SK-N-SH treated with all-trans-retinoic acid at 6 μM for 48 hours (cell line): ENCODE measurements at regions not wholly inside any gene's neighbourhood (a gene's known extent, or its start where the extent isn't known, plus 50 kb on each side); places are given as distances from the start of the nearest gene placed in this dataset.

Experiments used
- ATAC-seq: fragments of 200-7000 bp; cut with Tn5 transposase; 3 replicates; pipeline ENCODE4 v1.9.1; 2020; ENCODE audit warnings: mild to moderate bottlenecking, moderate library complexity
- BACH2 ChIP-seq: fragments of 250-450 bp; sonication (Bioruptor Pico); IDR thresholded peaks from 2 replicates; pipeline ENCODE4 v1.9.0; 2021; ENCODE audit warnings: mild to moderate bottlenecking, borderline replicate concordance
- CSDC2 ChIP-seq: fragments of 250-450 bp; sonication (Bioruptor Pico); IDR thresholded peaks from 2 replicates; pipeline ENCODE4 v1.5.0; 2020; ENCODE audit warnings: mild to moderate bottlenecking, moderate library complexity
- CSRNP3 ChIP-seq: fragments of 250-450 bp; sonication (Bioruptor Pico); IDR thresholded peaks from 2 replicates; pipeline ENCODE4 v1.5.1; 2021; ENCODE audit warnings: mild to moderate bottlenecking, moderate library complexity
- ESRRG ChIP-seq: fragments of 250-450 bp; sonication (Bioruptor Pico); IDR thresholded peaks from 2 replicates; pipeline ENCODE4 v1.6.1; 2021; ENCODE audit warnings: mild to moderate bottlenecking
- GLIS3 ChIP-seq: fragments of 250-450 bp; sonication (Bioruptor Pico); IDR thresholded peaks from 2 replicates; pipeline ENCODE4 v1.5.0; 2020; ENCODE audit warnings: mild to moderate bottlenecking, moderate library complexity
- ISL1 ChIP-seq: fragments of 250-450 bp; sonication (Bioruptor Pico); IDR thresholded peaks from 2 replicates; pipeline ENCODE4 v2.1.2; 2022; ENCODE audit warnings: mild to moderate bottlenecking, moderate library complexity
- PATZ1 ChIP-seq: fragments of 250-450 bp; sonication (Bioruptor Pico); IDR thresholded peaks from 2 replicates; pipeline ENCODE4 v1.8.0; 2020; ENCODE audit warnings: mild to moderate bottlenecking, moderate library complexity, borderline replicate concordance
- POU6F1 ChIP-seq: fragments of 250-450 bp; sonication (Bioruptor Pico); IDR thresholded peaks from 2 replicates; pipeline ENCODE4 v1.8.0; 2021; ENCODE audit warnings: low read depth, mild to moderate bottlenecking, moderate library complexity, borderline replicate concordance
- PPARA ChIP-seq: fragments of 250-450 bp; sonication (Bioruptor Pico); IDR thresholded peaks from 2 replicates; pipeline ENCODE4 v1.5.0; 2020; ENCODE audit warnings: mild to moderate bottlenecking, borderline replicate concordance
- RARB ChIP-seq: fragments of 250-450 bp; sonication (Bioruptor Pico); IDR thresholded peaks from 2 replicates; pipeline ENCODE4 v1.8.0; 2021; ENCODE audit warnings: mild to moderate bottlenecking, moderate library complexity
- SNAI2 ChIP-seq: fragments of 250-450 bp; sonication (Bioruptor Pico); IDR thresholded peaks from 2 replicates; pipeline ENCODE4 v1.5.0; 2020; ENCODE audit warnings: mild to moderate bottlenecking, moderate library complexity
- TCF4 ChIP-seq: fragments of 250-450 bp; sonication (Bioruptor Pico); IDR thresholded peaks from 2 replicates; pipeline ENCODE4 v1.8.0; 2021; ENCODE audit warnings: mild to moderate bottlenecking, moderate library complexity, borderline replicate concordance
- TOX ChIP-seq: fragments of 250-450 bp; sonication (Bioruptor Pico); IDR thresholded peaks from 2 replicates; pipeline ENCODE4 v1.8.0; 2021; ENCODE audit warnings: mild to moderate bottlenecking, moderate library complexity, borderline replicate concordance
- ZC3H10 ChIP-seq: fragments of 250-450 bp; sonication (Bioruptor Pico); IDR thresholded peaks from 2 replicates; pipeline ENCODE4 v1.5.1; 2021; ENCODE audit warnings: mild to moderate bottlenecking, moderate library complexity
- ZFP3 ChIP-seq: fragments of 250-450 bp; sonication (Bioruptor Pico); IDR thresholded peaks from 2 replicates; pipeline ENCODE4 v1.5.0; 2020; ENCODE audit warnings: mild to moderate bottlenecking, moderate library complexity
- ZFP30 ChIP-seq: fragments of 450-650 bp; formaldehyde crosslinking; IDR thresholded peaks from 2 replicates; pipeline ENCODE4 v1.5.0; 2022; ENCODE audit warnings: mild to moderate bottlenecking, moderate library complexity
- ZNF565 ChIP-seq: fragments of 450-650 bp; formaldehyde crosslinking; conservative IDR thresholded peaks from 2 replicates; pipeline ENCODE4 v1.5.0; 2020; ENCODE audit warnings: low read depth, mild to moderate bottlenecking, moderate library complexity
- ZNF70 ChIP-seq: fragments of 450-650 bp; formaldehyde crosslinking; IDR thresholded peaks from 2 replicates; pipeline ENCODE4 v1.5.0; 2020; ENCODE audit warnings: mild to moderate bottlenecking, moderate library complexity
- ZNF8 ChIP-seq: fragments of 450-650 bp; formaldehyde crosslinking; IDR thresholded peaks from 2 replicates; pipeline ENCODE4 v1.5.0; 2020; ENCODE audit warnings: mild to moderate bottlenecking, moderate library complexity
- TF ChIP-seq, protein P1 (sequence below): fragments of 250-450 bp; sonication (Bioruptor Pico); IDR thresholded peaks from 2 replicates; pipeline ENCODE4 v1.5.0; 2020; ENCODE audit warnings: mild to moderate bottlenecking, moderate library complexity

- TF ChIP-seq ZFP3 (CRISPR knock-in tag) (no peak), TCF4 (CRISPR knock-in tag) (no peak), PATZ1 (no peak), CSDC2 (CRISPR knock-in tag) (no peak)
Observed at GRCh38 chr3:95627697-95628096, 1186.7 kb upstream of the EPHA6 start (continued).

GRCh38 chr3:95629802-95630201, 1184.6 kb upstream of the EPHA6 start:
- no peak for TF ChIP-seq ZFP30 (CRISPR knock-in tag)
- TF ChIP-seq TCF4 (CRISPR knock-in tag): no peak
- no peak for TF ChIP-seq CSRNP3 (CRISPR knock-in tag)
- TF ChIP-seq ESRRG: no peak
- no peak for TF ChIP-seq ZNF70 (CRISPR knock-in tag)
- TF ChIP-seq ISL1: no peak
- TF ChIP-seq ZNF8: no peak
- TF ChIP-seq ZC3H10 (CRISPR knock-in tag): no peak
- no peak for TF ChIP-seq SNAI2 (CRISPR knock-in tag)
- TF ChIP-seq PATZ1: no peak
- no peak for TF ChIP-seq ZNF565 (CRISPR knock-in tag)
- TF ChIP-seq PPARA (CRISPR knock-in tag): no peak
- no peak for TF ChIP-seq POU6F1 (CRISPR knock-in tag)
- no peak for TF ChIP-seq CSDC2 (CRISPR knock-in tag)
- TF ChIP-seq RARB: no peak
- TF ChIP-seq GLIS3 (CRISPR knock-in tag): no peak
- TF ChIP-seq TOX (CRISPR knock-in tag): no peak

GRCh38 chr3:95645291-95645690, 1169.1 kb upstream of the EPHA6 start:
- TF ChIP-seq, protein P1, sequence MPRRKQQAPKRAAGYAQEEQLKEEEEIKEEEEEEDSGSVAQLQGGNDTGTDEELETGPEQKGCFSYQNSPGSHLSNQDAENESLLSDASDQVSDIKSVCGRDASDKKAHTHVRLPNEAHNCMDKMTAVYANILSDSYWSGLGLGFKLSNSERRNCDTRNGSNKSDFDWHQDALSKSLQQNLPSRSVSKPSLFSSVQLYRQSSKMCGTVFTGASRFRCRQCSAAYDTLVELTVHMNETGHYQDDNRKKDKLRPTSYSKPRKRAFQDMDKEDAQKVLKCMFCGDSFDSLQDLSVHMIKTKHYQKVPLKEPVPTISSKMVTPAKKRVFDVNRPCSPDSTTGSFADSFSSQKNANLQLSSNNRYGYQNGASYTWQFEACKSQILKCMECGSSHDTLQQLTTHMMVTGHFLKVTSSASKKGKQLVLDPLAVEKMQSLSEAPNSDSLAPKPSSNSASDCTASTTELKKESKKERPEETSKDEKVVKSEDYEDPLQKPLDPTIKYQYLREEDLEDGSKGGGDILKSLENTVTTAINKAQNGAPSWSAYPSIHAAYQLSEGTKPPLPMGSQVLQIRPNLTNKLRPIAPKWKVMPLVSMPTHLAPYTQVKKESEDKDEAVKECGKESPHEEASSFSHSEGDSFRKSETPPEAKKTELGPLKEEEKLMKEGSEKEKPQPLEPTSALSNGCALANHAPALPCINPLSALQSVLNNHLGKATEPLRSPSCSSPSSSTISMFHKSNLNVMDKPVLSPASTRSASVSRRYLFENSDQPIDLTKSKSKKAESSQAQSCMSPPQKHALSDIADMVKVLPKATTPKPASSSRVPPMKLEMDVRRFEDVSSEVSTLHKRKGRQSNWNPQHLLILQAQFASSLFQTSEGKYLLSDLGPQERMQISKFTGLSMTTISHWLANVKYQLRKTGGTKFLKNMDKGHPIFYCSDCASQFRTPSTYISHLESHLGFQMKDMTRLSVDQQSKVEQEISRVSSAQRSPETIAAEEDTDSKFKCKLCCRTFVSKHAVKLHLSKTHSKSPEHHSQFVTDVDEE (CRISPR knock-in tag): no peak
- TF ChIP-seq BACH2 (CRISPR knock-in tag): no peak
- no peak for TF ChIP-seq PATZ1
- no peak for TF ChIP-seq ZNF8
- TF ChIP-seq POU6F1 (CRISPR knock-in tag): no peak
- TF ChIP-seq SNAI2 (CRISPR knock-in tag): no peak
- TF ChIP-seq CSDC2 (CRISPR knock-in tag): no peak
- no peak for TF ChIP-seq CSRNP3 (CRISPR knock-in tag)
- no peak for TF ChIP-seq PPARA (CRISPR knock-in tag)
- TF ChIP-seq ZNF70 (CRISPR knock-in tag): no peak
- TF ChIP-seq ZFP30 (CRISPR knock-in tag): no peak
- TF ChIP-seq ZFP3 (CRISPR knock-in tag): no peak
- TF ChIP-seq ESRRG: no peak
- no peak for ATAC-seq

More at GRCh38 chr3:95629802-95630201, 1184.6 kb upstream of the EPHA6 start:
- no peak for ATAC-seq
